HAP-1 (cell line): ENCODE measurements at regions not wholly inside any gene's neighbourhood (a gene's known extent, or its start where the extent isn't known, plus 50 kb on each side); places are given as distances from the start of the nearest gene placed in this dataset.

ENCODE experiments used
- DNase-seq, 2 experiments: peaks; one replicate each; pipeline ENCODE4 v3.0.0-alpha.2; 2016 to 2020; ENCODE audit warnings: low spot score in 2 of 2
- H3K27me3 ChIP-seq: fragments of 250-450 bp; sonication (Bioruptor Pico); 2 replicates; pipeline ENCODE4 v1.5.1; 2020; ENCODE audit warnings: low read depth, mild to moderate bottlenecking, moderate library complexity
- H3K36me3 ChIP-seq: fragments of 250-450 bp; sonication (Bioruptor Pico); replicated peaks from 2 replicates; pipeline ENCODE4 v1.5.1; 2020; ENCODE audit warnings: mild to moderate bottlenecking
- H3K4me1 ChIP-seq: fragments of 250-450 bp; sonication (Bioruptor Pico); 2 replicates; pipeline ENCODE4 v1.5.1; 2020; ENCODE audit warnings: mild to moderate bottlenecking
- H3K4me3 ChIP-seq: fragments of 250-450 bp; sonication (Bioruptor Pico); 2 replicates; pipeline ENCODE4 v1.5.1; 2020; ENCODE audit warnings: mild to moderate bottlenecking, moderate library complexity
- H3K9me3 ChIP-seq: fragments of 250-450 bp; sonication (Bioruptor Pico); 2 replicates; pipeline ENCODE4 v1.5.1; 2020; ENCODE audit warnings: mild to moderate bottlenecking, moderate library complexity
- in situ Hi-C: fragments of 300-500 bp; cut with MboI; formaldehyde crosslinking; loops from 3 replicates; pipeline ENCODE4 v1.14.3; 2020; ENCODE audit warnings: low sequenced_read_pairs, inconsistent platforms, mixed read lengths

DNA sequence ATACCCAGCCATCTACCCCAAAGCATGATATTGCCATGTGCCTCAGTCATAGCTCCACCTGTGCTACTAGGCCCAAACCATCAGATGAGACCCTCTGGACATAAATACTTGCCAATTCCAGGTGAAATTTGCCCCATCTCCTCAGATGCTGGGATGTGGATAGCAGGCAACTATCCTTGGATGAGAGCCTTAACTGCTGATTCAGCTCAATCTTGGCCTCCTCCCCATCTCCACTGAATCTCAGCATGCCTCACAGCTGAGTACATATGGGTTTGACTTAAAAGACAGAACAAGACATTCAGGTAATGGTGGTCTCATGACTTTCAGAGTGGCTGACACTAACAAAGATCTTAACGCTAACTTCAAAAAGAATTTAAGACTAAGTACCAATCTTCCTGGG, 50.8 kb upstream of the KLHL13 start:
- H3K27me3 ChIP-seq: no peaks in the 10 kb centered on the region; the same call in 1 of the 2 replicates
- no peaks in the 10 kb centered on the region for H3K9me3 ChIP-seq
- H3K4me1 ChIP-seq: no peaks in the 10 kb centered on the region
- H3K4me3 ChIP-seq: no peak overlapping the region
- in situ Hi-C loops: no loop called here
- DNase-seq: no peak
- H3K36me3 ChIP-seq: no peaks in the 10 kb centered on the region

DNA sequence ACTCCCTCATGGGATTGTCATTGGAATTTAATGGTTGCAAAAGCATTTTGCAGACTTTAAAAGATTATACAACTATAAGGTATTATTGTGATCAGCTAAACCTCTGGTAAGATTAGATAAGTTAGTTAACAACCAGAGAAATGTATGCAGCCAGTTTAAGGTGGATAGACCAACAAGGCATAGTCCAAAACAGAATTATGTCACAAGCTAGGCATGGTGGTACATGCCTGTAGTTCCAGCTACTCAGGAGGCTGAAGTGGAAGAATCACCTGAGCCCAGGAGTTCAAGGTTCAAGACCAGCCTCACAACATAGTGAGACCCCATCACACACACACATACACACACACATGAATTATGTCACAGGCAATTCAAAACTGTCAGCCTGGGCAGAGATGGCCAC, 54.7 kb upstream of the KLHL13 start:
- Histone ChIP-seq H3K36me3 (no peaks in the 10 kb centered on the region), H3K27me3 (no peaks in the 10 kb centered on the region), H3K4me1 (no peaks in the 10 kb centered on the region), H3K4me3 (no peak overlapping the region), H3K9me3 (no peaks in the 10 kb centered on the region)
- DNase-seq: no peak
- in situ Hi-C loops: no loop called here

DNA sequence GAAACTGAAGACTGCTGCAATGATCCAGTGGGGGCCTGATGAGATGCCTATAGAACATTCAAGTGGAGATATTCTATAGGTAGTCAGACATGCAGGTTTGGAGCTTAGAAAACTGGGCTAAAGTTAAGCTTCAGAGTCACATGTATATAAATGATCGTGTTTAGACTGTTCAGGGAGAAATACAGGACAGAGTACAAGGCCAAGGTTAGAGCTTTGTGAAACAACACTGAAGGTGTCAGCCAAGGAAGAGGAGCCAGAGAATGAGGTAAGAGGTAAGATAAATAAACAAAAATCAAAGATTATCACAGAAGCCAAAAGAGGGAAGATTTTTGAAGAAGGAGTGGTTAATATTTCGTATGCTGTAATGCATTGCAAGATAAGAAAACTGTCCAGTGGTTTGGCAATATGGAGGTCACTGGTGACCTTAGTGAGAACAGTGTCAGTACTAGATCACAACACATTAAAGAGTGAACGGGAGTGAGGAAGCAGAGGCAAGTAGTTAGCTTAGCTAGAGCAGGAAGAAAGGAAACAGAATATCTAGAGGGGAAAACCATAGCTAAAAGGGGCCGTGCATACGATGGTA, 58.0 kb upstream of the KLHL13 start:
- in situ Hi-C loops: no loop called here
- Histone ChIP-seq H3K9me3 (no peaks in the 10 kb centered on the region), H3K4me3 (no peak overlapping the region), H3K27me3 (no peaks in the 10 kb centered on the region), H3K4me1 (no peaks in the 10 kb centered on the region), H3K36me3 (no peaks in the 10 kb centered on the region)
- no peak for DNase-seq

DNA sequence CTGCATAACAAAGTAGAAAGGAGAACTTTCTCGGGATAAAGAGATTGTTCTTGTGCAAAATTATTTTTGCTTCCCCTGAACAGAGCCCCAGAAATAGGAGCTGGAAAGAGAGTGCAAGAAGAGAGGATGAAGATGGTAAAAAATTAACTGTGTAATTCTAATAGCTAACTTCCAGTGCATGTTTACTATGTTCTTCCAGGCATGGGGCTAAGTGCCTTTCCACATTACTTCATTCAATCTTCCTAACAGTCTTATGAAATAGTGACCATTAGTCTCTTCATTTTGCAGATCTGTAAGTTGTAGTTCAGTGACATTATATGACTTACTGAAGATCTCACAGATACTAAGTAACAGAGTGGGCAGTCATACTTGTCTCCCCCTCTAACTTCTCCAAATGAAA, 61.1 kb upstream of the KLHL13 start:
- in situ Hi-C loops: no loop called here
- H3K36me3 ChIP-seq: no peaks in the 10 kb centered on the region
- no peak overlapping the region for H3K4me3 ChIP-seq
- H3K4me1 ChIP-seq: peaks cover 10% of the 10 kb centered on the region
- H3K27me3 ChIP-seq: no peaks in the 10 kb centered on the region
- DNase-seq: no peak
- H3K9me3 ChIP-seq: no peaks in the 10 kb centered on the region

DNA sequence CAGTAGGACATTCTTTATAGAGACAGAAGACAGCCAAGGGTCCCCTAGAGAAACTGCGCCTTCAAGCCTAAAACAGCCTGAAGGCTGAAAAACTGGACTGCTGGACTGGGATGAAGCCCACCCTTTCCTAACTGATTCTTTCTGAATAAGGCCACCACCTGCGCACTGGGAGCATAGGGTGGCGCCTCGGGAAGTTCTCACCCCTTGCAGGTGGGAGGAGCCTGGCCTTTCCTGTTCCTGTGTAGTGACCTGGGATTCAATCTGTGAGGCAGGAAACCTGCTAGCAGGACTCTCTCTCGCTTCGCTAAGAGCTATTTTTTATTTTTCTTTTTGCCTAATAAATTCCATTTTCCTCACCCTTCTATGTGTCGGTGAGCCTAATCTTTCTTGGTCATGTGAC, 61.8 kb upstream of the KLHL13 start:
- in situ Hi-C loops: no loop called here
- Histone ChIP-seq H3K27me3 (no peaks in the 10 kb centered on the region), H3K4me3 (no peak overlapping the region), H3K4me1 (peaks cover 12% of the 10 kb centered on the region), H3K9me3 (no peaks in the 10 kb centered on the region), H3K36me3 (no peaks in the 10 kb centered on the region)
- no peak for DNase-seq

DNA sequence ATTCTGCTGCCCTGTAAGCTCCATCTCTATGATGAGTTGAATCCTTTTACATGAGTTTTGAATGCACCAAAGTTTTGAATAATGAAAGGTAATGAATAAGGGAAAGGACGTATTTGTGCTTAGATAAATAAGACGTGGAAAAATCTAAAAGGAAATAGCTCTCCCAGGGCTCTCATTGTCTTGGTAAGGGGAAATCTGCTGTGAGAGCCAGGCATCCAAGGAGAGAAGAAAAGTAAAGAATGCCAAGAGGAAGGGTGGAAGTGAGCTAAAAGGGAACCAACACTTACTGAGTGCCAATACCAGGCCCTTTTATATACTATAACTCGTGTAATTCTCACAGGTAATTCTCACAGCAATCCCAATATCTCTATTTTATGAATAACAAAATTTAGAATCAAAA, 62.6 kb upstream of the KLHL13 start:
- in situ Hi-C loops: no loop called here
- H3K36me3 ChIP-seq: no peaks in the 10 kb centered on the region
- DNase-seq: no peak
- no peaks in the 10 kb centered on the region for H3K27me3 ChIP-seq
- peaks cover 2% of the 10 kb centered on the region; the same call in 1 of the 2 replicates for H3K9me3 ChIP-seq
- peaks cover 12% of the 10 kb centered on the region for H3K4me1 ChIP-seq
- no peak overlapping the region for H3K4me3 ChIP-seq

DNA sequence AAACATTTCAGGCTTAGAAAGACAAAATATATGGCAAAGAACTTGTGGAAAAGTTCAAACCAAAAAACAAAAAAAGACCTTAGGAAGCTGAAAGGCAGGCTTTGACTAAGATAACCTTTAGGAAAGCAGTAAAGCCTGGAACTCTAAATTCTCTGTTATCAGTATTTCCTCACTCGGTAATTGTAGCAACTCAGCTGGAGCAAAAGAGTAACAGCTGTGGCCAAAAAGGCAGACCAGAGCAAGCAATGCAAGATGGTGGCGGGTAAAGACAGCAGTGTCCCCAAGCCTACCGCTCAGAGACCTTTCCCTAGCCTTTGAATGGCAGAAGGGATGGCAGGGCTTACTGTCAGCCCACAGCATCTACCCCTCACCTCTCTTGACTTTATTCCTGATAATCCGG, 63.1 kb upstream of the KLHL13 start:
- H3K9me3 ChIP-seq: peaks cover 4% of the 10 kb centered on the region; the same call in 1 of the 2 replicates
- in situ Hi-C loops: no loop called here

DNA sequence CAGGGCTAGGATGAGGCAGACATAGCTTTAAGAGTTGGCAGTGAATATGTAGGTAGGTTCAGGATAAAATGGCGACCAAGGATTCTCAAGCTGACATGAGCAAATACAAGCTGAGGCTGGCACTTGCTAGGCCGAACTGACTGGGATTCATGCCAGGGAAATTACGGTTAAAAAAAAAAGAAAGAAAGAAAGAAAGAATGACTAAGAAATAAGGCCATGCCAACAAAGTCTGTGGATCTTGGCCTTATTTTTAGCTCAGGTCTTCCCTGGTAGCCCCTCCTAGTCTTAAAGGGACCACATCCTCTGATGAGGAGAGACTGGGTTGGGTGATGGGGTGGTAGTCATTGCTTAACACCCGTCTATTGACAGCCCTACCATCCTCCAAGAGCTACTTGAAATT, 64.4 kb upstream of the KLHL13 start:
- DNase-seq: no peak
- Histone ChIP-seq H3K4me3 (no peak overlapping the region), H3K36me3 (no peaks in the 10 kb centered on the region), H3K4me1 (peaks cover 12% of the 10 kb centered on the region), H3K27me3 (no peaks in the 10 kb centered on the region), H3K9me3 (peaks cover 4% of the 10 kb centered on the region; the same call in 1 of the 2 replicates)
- in situ Hi-C loops: no loop called here

More for the DNA sequence above, 63.1 kb upstream of the KLHL13 start:
- Histone ChIP-seq H3K27me3 (no peaks in the 10 kb centered on the region), H3K4me1 (peaks cover 12% of the 10 kb centered on the region), H3K36me3 (no peaks in the 10 kb centered on the region), H3K4me3 (no peak overlapping the region)
- DNase-seq: no peak

DNA sequence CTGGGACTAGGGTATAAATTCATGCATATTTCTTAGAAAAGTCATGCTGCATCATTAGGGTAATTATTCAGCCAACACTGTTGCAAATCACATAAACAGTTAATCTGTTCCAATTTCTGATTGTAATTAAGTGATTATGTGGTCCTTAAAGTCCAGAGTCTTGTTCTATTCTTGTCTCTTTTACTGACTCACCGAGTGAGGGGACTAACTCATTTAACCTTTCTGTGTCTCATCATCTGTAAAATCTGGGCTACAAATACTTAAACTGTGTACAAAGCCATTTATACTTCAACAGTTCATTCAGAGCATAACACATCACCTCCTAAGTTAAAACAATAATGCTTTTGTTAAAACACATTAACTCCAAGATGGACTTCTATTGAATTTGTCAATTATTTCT, 65.4 kb upstream of the KLHL13 start:
- in situ Hi-C loops: no loop called here
- peaks cover 4% of the 10 kb centered on the region; the same call in 1 of the 2 replicates for H3K9me3 ChIP-seq

DNA sequence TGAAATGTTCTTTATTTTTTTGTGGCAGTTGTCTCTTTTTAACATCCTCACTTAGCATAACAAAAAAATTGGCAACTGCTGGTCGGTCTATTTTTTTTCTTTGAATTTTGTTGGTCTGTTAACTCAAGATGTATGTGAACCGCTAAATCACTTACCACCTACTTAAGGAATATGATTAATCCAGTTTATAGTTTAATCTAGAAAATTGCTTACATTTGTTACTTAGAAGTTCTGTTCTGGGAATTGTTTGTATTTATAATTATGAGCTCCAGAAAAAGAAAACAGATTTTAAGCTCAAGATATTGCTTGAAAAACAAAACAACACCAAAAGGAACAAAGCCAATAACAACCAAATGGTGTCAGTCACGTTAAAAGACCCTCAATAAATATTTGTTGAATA, 66.1 kb upstream of the KLHL13 start:
- Histone ChIP-seq H3K4me3 (no peak overlapping the region), H3K4me1 (peaks cover 12% of the 10 kb centered on the region), H3K9me3 (peaks cover 4% of the 10 kb centered on the region; the same call in 1 of the 2 replicates), H3K36me3 (no peaks in the 10 kb centered on the region), H3K27me3 (no peaks in the 10 kb centered on the region)
- no peak for DNase-seq
- in situ Hi-C loops: no loop called here

More for the DNA sequence above, 65.4 kb upstream of the KLHL13 start:
- Histone ChIP-seq H3K4me1 (peaks cover 12% of the 10 kb centered on the region), H3K36me3 (no peaks in the 10 kb centered on the region), H3K4me3 (no peak overlapping the region), H3K27me3 (no peaks in the 10 kb centered on the region)
- no peak for DNase-seq

DNA sequence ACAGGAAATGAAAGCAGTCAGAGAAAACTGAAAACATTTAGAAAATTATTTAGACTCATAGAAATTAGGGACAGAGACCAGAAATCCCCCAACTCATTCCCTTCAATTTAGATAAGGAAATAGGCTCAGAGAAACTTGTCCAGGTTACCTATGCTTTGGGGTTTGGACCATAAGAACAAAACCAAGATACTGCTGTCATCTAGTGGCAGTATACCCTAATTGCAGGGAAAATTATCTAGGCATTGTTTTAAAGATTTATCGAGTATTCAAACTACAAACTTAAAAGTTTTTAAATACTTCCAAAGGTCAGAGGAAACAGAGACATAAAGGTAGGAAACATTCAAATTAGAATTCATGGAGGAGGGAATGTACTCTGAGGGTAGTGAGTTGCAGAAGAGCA, 67.0 kb upstream of the KLHL13 start:
- H3K27me3 ChIP-seq: no peaks in the 10 kb centered on the region
- no peaks in the 10 kb centered on the region for H3K36me3 ChIP-seq
- H3K4me1 ChIP-seq: peaks cover 12% of the 10 kb centered on the region
- no peak overlapping the region for H3K4me3 ChIP-seq
- no peak for DNase-seq
- in situ Hi-C loops: no loop called here
- peaks cover 4% of the 10 kb centered on the region; the same call in 1 of the 2 replicates for H3K9me3 ChIP-seq

DNA sequence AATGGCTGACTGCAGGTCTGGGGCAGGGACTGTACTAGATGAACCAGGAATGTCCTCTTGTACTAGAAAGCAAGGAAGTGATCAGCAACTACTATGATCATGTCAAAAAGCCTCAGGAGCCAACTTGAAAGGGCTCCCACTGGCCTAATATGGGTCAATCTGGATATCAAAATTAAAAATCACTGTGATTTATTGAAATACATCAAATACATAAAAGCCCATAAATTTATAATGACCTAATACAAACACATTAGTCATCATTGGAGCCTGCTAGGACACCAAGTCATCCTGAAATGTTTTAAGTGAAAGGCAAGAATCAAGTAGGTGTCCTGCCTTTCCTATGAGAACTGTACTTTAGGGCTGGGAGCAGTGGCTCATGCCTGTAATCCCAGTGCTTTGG, 70.5 kb upstream of the KLHL13 start:
- H3K9me3 ChIP-seq: peaks cover 4% of the 10 kb centered on the region; the same call in 1 of the 2 replicates
- no peaks in the 10 kb centered on the region for H3K27me3 ChIP-seq
- in situ Hi-C loops: no loop called here
- H3K36me3 ChIP-seq: no peaks in the 10 kb centered on the region
- no peak for DNase-seq
- peaks cover 8% of the 10 kb centered on the region for H3K4me1 ChIP-seq
- no peak overlapping the region for H3K4me3 ChIP-seq

DNA sequence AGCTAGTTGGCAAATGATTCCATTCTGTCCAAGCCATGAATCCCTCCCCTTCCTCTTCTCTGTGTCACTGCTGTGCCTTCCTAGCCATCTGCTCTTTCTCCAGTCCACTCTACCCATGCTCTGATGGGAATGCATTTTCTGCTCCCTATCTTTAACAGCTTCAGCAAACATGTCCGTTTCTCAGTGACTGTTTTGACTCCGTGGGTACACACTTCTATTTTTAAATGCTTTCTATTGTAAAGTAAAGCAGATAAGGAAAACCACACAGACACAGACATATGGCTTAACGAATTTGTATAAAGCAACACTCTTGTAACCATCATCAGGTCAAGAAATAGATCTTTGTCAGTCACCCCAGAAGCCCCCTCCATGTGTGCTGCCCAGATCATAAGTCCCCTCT, 72.4 kb upstream of the KLHL13 start:
- Histone ChIP-seq H3K27me3 (no peaks in the 10 kb centered on the region), H3K4me3 (no peak overlapping the region), H3K36me3 (no peaks in the 10 kb centered on the region), H3K4me1 (no peaks in the 10 kb centered on the region), H3K9me3 (peaks cover 3% of the 10 kb centered on the region; the same call in 1 of the 2 replicates)
- in situ Hi-C loops: no loop called here
- no peak for DNase-seq

DNA sequence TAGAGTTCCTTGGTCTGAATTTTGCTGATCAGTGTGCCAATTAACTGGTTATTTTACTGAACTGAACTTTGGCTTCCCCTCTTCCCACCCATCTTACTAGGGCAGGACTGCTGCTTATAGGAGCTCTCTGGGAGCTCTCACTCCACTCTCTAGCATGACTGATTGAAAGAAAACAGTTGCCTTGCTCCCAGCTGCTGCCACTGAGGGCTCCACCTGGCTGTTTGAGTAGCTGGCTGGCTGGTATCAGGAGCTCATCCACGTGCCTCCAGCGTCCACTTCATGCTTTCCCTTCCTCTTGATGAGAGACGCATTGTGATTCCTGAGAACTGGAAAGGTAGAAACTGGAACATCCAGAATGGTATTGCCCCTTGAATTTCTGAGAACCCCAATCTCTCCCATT, 73.0 kb upstream of the KLHL13 start:
- Histone ChIP-seq H3K4me3 (no peak overlapping the region), H3K9me3 (no peaks in the 10 kb centered on the region), H3K4me1 (no peaks in the 10 kb centered on the region), H3K27me3 (no peaks in the 10 kb centered on the region), H3K36me3 (no peaks in the 10 kb centered on the region)
- in situ Hi-C loops: no loop called here
- no peak for DNase-seq

DNA sequence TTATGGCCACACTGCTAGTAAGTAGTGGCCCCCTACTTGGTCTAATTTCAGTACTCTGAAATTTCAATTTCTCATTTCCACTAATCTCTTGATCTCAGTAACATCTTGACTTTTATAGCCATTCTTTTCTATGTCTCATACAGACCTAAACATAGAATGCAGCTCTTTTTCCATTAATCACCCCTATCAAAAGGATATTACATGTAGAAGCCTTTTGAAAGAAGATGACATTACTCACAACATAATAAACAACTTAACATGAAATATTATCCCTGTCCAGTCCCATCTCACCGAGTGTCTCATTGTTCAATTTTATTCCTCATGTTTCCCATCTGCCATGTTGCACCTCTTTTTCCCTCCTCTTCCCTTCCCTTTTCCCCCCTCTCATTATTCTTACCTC, 81.1 kb upstream of the KLHL13 start:
- DNase-seq: no peak
- in situ Hi-C loops: no loop called here
- no peaks in the 10 kb centered on the region for H3K27me3 ChIP-seq

More for the DNA sequence above, 81.1 kb upstream of the KLHL13 start:
- Histone ChIP-seq H3K4me3 (no peak overlapping the region), H3K4me1 (no peaks in the 10 kb centered on the region; the same call in 1 of the 2 replicates), H3K36me3 (no peaks in the 10 kb centered on the region), H3K9me3 (no peaks in the 10 kb centered on the region)
